GM23338 (cell line): ENCODE measurements at regions not wholly inside any gene's neighbourhood (a gene's known extent, or its start where the extent isn't known, plus 50 kb on each side); places are given as distances from the start of the nearest gene placed in this dataset.

Experiments used
- CREB1 ChIP-seq: fragments of 250-450 bp; sonication (Bioruptor Pico); IDR thresholded peaks from 2 replicates; pipeline ENCODE4 v1.5.0; 2020; ENCODE audit warnings: low read depth, mild to moderate bottlenecking, moderate library complexity
- EZH2 ChIP-seq: fragments of 200-600 bp; sonication (generic); IDR thresholded peaks from one replicate; pipeline ENCODE4 v1.8.0; 2017; ENCODE audit warnings: antibody characterized with exemption, mild to moderate bottlenecking, low read depth; ENCODE audit not compliant: unreplicated experiment
- EZH2phosphoT487 ChIP-seq: fragments of 200-600 bp; sonication (generic); IDR thresholded peaks from one replicate; pipeline ENCODE4 v1.8.1; 2018; ENCODE audit warnings: antibody characterized with exemption; ENCODE audit not compliant: unreplicated experiment
- POLR2AphosphoS5 ChIP-seq: IDR thresholded peaks from 2 replicates; pipeline ENCODE4 v1.6.1; 2016; ENCODE audit warnings: antibody characterized with exemption, low read depth
- STAT1 ChIP-seq: IDR thresholded peaks from one replicate; pipeline ENCODE4 v1.6.1; 2016; ENCODE audit warnings: antibody characterized with exemption; ENCODE audit not compliant: unreplicated experiment
- ZNF114 ChIP-seq: fragments of 250-450 bp; sonication (Bioruptor Pico); IDR thresholded peaks from 2 replicates; pipeline ENCODE4 v1.5.0; 2020; ENCODE audit warnings: mild to moderate bottlenecking, moderate library complexity
- TF ChIP-seq, protein P1 (sequence below), 2 experiments: fragments of 200-600 bp in 1 of 2; sonication (generic) in 1 of 2; conservative IDR thresholded peaks; 2 replicates each; pipeline versions ENCODE4 v1.5.1 to v1.6.1; 2016 to 2017; ENCODE audit warnings: antibody characterized with exemption in 2 of 2, low read depth in 2 of 2, mild to moderate bottlenecking in 2 of 2, moderate library complexity in 1 of 2
- TF ChIP-seq, protein P2 (sequence below): IDR thresholded peaks from one replicate; pipeline ENCODE4 v1.6.1; 2018; ENCODE audit warnings: antibody characterized with exemption; ENCODE audit not compliant: unreplicated experiment
- TF ChIP-seq, protein P3 (sequence below): IDR thresholded peaks from 2 replicates; pipeline ENCODE4 v1.6.1; 2016; ENCODE audit warnings: antibody characterized with exemption

GRCh38 chr7:85638394-85638793 is 451.5 kb upstream of the SEMA3D start:
- TF ChIP-seq, protein P1, sequence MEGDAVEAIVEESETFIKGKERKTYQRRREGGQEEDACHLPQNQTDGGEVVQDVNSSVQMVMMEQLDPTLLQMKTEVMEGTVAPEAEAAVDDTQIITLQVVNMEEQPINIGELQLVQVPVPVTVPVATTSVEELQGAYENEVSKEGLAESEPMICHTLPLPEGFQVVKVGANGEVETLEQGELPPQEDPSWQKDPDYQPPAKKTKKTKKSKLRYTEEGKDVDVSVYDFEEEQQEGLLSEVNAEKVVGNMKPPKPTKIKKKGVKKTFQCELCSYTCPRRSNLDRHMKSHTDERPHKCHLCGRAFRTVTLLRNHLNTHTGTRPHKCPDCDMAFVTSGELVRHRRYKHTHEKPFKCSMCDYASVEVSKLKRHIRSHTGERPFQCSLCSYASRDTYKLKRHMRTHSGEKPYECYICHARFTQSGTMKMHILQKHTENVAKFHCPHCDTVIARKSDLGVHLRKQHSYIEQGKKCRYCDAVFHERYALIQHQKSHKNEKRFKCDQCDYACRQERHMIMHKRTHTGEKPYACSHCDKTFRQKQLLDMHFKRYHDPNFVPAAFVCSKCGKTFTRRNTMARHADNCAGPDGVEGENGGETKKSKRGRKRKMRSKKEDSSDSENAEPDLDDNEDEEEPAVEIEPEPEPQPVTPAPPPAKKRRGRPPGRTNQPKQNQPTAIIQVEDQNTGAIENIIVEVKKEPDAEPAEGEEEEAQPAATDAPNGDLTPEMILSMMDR (conservative IDR thresholded peaks at IDR 0.05; ENCODE audit: low read depth in 2 of 2) = no peak
- no peak for TF ChIP-seq CREB1 (CRISPR knock-in tag)
- TF ChIP-seq ZNF114 (CRISPR knock-in tag) = no peak
- TF ChIP-seq, protein P2, sequence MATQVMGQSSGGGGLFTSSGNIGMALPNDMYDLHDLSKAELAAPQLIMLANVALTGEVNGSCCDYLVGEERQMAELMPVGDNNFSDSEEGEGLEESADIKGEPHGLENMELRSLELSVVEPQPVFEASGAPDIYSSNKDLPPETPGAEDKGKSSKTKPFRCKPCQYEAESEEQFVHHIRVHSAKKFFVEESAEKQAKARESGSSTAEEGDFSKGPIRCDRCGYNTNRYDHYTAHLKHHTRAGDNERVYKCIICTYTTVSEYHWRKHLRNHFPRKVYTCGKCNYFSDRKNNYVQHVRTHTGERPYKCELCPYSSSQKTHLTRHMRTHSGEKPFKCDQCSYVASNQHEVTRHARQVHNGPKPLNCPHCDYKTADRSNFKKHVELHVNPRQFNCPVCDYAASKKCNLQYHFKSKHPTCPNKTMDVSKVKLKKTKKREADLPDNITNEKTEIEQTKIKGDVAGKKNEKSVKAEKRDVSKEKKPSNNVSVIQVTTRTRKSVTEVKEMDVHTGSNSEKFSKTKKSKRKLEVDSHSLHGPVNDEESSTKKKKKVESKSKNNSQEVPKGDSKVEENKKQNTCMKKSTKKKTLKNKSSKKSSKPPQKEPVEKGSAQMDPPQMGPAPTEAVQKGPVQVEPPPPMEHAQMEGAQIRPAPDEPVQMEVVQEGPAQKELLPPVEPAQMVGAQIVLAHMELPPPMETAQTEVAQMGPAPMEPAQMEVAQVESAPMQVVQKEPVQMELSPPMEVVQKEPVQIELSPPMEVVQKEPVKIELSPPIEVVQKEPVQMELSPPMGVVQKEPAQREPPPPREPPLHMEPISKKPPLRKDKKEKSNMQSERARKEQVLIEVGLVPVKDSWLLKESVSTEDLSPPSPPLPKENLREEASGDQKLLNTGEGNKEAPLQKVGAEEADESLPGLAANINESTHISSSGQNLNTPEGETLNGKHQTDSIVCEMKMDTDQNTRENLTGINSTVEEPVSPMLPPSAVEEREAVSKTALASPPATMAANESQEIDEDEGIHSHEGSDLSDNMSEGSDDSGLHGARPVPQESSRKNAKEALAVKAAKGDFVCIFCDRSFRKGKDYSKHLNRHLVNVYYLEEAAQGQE = no peak
- TF ChIP-seq EZH2 = no peak
- no peak for TF ChIP-seq POLR2AphosphoS5
- no peak for TF ChIP-seq EZH2phosphoT487
- TF ChIP-seq, protein P3, sequence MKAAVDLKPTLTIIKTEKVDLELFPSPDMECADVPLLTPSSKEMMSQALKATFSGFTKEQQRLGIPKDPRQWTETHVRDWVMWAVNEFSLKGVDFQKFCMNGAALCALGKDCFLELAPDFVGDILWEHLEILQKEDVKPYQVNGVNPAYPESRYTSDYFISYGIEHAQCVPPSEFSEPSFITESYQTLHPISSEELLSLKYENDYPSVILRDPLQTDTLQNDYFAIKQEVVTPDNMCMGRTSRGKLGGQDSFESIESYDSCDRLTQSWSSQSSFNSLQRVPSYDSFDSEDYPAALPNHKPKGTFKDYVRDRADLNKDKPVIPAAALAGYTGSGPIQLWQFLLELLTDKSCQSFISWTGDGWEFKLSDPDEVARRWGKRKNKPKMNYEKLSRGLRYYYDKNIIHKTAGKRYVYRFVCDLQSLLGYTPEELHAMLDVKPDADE = no peak
- TF ChIP-seq STAT1 = no peak
